SK-N-SH (cell line): ENCODE measurements at regions not wholly inside any gene's neighbourhood (a gene's known extent, or its start where the extent isn't known, plus 50 kb on each side); places are given as distances from the start of the nearest gene placed in this dataset.

ENCODE experiments used
- CTCF ChIA-PET: fragments of 300-600, 350-600 bp; formaldehyde crosslinking; extraction: SDS; loops from one replicate; lab custom pipeline; 2021; lab: Yijun Ruan, JAX
- POLR2A ChIA-PET: fragments of 350-600 bp; sonication (Branson Sonifier 250); formaldehyde crosslinking; extraction: SDS; loops from one replicate; lab custom pipeline; 2020; ENCODE audit warnings: antibody characterized with exemption, inconsistent platforms; lab: Yijun Ruan, JAX
- DNase-seq: peaks from one replicate; pipeline ENCODE4 v3.0.0; 2012
- H2AFZ ChIP-seq: fragments of 200-600 bp; sonication (generic); 2 replicates; pipeline ENCODE4 v1.8.1; 2016; ENCODE audit warnings: antibody characterized with exemption, mild to moderate bottlenecking, low read depth
- H3F3A ChIP-seq: fragments of 200-600 bp; sonication (generic); replicated peaks from 2 replicates; pipeline ENCODE3; 2016; ENCODE audit warnings: antibody characterized with exemption, mild to moderate bottlenecking; ENCODE audit not compliant: insufficient read depth
- H3K27ac ChIP-seq, 2 experiments: fragments of 200-500 bp in 1 of 2; fragments of 200-600 bp in 1 of 2; sonication (Bioruptor generic) in 1 of 2; sonication (generic), shearing (Covaris generic) in 1 of 2; 2 replicates each; pipeline versions ENCODE4 v1.5.1 to v1.6.1; 2014 to 2016; ENCODE audit warnings: low read depth in 2 of 2, inconsistent platforms in 1 of 2, low read length in 1 of 2, mild to moderate bottlenecking in 1 of 2, mixed read lengths in 1 of 2
- H3K27me3 ChIP-seq: fragments of 200-600 bp; sonication (generic), shearing (Covaris generic); 2 replicates; pipeline ENCODE4 v1.6.1; 2016; ENCODE audit warnings: mixed run types; ENCODE audit not compliant: insufficient read depth
- H3K36me3 ChIP-seq, 2 experiments: fragments of 200-500 bp in 1 of 2; fragments of 200-600 bp in 1 of 2; sonication (Bioruptor generic) in 1 of 2; sonication (generic) in 1 of 2; replicated peaks in 1 of 2; 2 replicates each; pipeline versions ENCODE3 to v1.5.1; 2014 to 2016; ENCODE audit warnings: low read length in 1 of 2, mild to moderate bottlenecking in 1 of 2; ENCODE audit not compliant: insufficient read depth in 2 of 2, control insufficient read depth in 1 of 2
- H3K4me1 ChIP-seq, 2 experiments: fragments of 200-500 bp in 1 of 2; fragments of 200-600 bp in 1 of 2; sonication (Bioruptor generic) in 1 of 2; sonication (generic), shearing (Covaris generic) in 1 of 2; 2 replicates each; pipeline versions ENCODE4 v1.5.1 to v1.6.1; 2014 to 2016; ENCODE audit warnings: low read depth in 1 of 2, low read length in 1 of 2, mixed run types in 1 of 2; ENCODE audit not compliant: insufficient read depth in 2 of 2, control insufficient read depth in 1 of 2
- H3K4me2 ChIP-seq: fragments of 200-600 bp; sonication (generic), shearing (Covaris generic); 2 replicates; pipeline ENCODE4 v1.6.1; 2017; ENCODE audit warnings: mixed run types
- H3K4me3 ChIP-seq, 2 experiments: fragments of 200-500 bp in 1 of 2; fragments of 200-600 bp in 1 of 2; sonication (Bioruptor generic) in 1 of 2; sonication (generic), shearing (Covaris generic) in 1 of 2; 2 replicates each; pipeline versions ENCODE4 v1.5.1 to v1.8.1; 2014 to 2016; ENCODE audit warnings: low read depth in 2 of 2, inconsistent platforms in 1 of 2, low read length in 1 of 2, mild to moderate bottlenecking in 1 of 2, mixed read lengths in 1 of 2, moderate library complexity in 1 of 2
- H3K79me2 ChIP-seq: fragments of 200-600 bp; sonication (generic); 2 replicates; pipeline ENCODE4 v1.8.1; 2017; ENCODE audit warnings: mild to moderate bottlenecking; ENCODE audit not compliant: insufficient read depth
- H3K9ac ChIP-seq: fragments of 200-600 bp; sonication (generic); 2 replicates; pipeline ENCODE4 v1.6.1; 2017; ENCODE audit warnings: mixed run types
- H3K9me2 ChIP-seq: fragments of 200-600 bp; sonication (generic); 2 replicates; pipeline ENCODE4 v1.6.1; 2017; ENCODE audit warnings: mixed run types
- H3K9me3 ChIP-seq: fragments of 200-600 bp; sonication (generic); 2 replicates; pipeline ENCODE4 v1.6.1; 2017; ENCODE audit warnings: mixed run types, mild to moderate bottlenecking, moderate library complexity
- H4K20me1 ChIP-seq: fragments of 200-600 bp; sonication (generic); 2 replicates; pipeline ENCODE4 v1.6.1; 2017; ENCODE audit warnings: mild to moderate bottlenecking, mixed run types; ENCODE audit not compliant: insufficient read depth
- CTCF ChIP-seq: fragments of 200-600 bp; sonication (generic); IDR thresholded peaks from 2 replicates; pipeline ENCODE4 v1.6.1; 2017; ENCODE audit warnings: antibody characterized with exemption, mild to moderate bottlenecking, moderate library complexity
- ELF1 ChIP-seq: IDR thresholded peaks from 2 replicates; pipeline ENCODE4 v1.4.0; 2012
- EP300 ChIP-seq, 2 experiments: IDR thresholded peaks; 2 replicates each; pipeline versions ENCODE4 v1.4.0 to v1.6.1; 2012; ENCODE audit warnings: borderline replicate concordance in 1 of 2, low read depth in 1 of 2, low read length in 1 of 2
- EZH2phosphoT487 ChIP-seq: fragments of 200-600 bp; sonication (generic); IDR thresholded peaks from 2 replicates; pipeline ENCODE4 v1.6.1; 2017; ENCODE audit warnings: low read depth, mixed run types, mild to moderate bottlenecking, antibody characterized with exemption, moderate library complexity, borderline replicate concordance
- FOSL2 ChIP-seq: IDR thresholded peaks from 2 replicates; pipeline ENCODE4 v1.4.0; 2012; ENCODE audit warnings: low read depth, mild to moderate bottlenecking, moderate library complexity, borderline replicate concordance
- FOXJ3 ChIP-seq: sonication (generic); formaldehyde crosslinking; IDR thresholded peaks from 2 replicates; pipeline ENCODE4 v1.5.1; 2020; ENCODE audit warnings: mild to moderate bottlenecking, missing genetic modification reagents
- FOXM1 ChIP-seq: IDR thresholded peaks from 2 replicates; pipeline ENCODE4 v1.4.0; 2012; ENCODE audit warnings: low read depth, mild to moderate bottlenecking
- GATA2 ChIP-seq: sonication (generic); formaldehyde crosslinking; IDR thresholded peaks from 2 replicates; pipeline ENCODE4 v1.5.0; 2020; ENCODE audit warnings: mild to moderate bottlenecking, missing genetic modification reagents
- IRF3 ChIP-seq: fragments of 150-350 bp; IDR thresholded peaks from 2 replicates; pipeline ENCODE4 v1.6.1; 2016; ENCODE audit warnings: mild to moderate bottlenecking, low read depth, low read length
- JUND ChIP-seq: IDR thresholded peaks from 2 replicates; pipeline ENCODE4 v1.4.0; 2012
- NRF1 ChIP-seq: IDR thresholded peaks from 2 replicates; pipeline ENCODE4 v1.6.1; 2012; ENCODE audit warnings: low read depth, mild to moderate bottlenecking, low read length
- POLR2AphosphoS5 ChIP-seq: IDR thresholded peaks from 2 replicates; pipeline ENCODE4 v1.6.1; 2012; ENCODE audit warnings: low read depth, low read length
- RAD21 ChIP-seq: IDR thresholded peaks from 2 replicates; pipeline ENCODE4 v1.6.1; 2012; ENCODE audit warnings: mild to moderate bottlenecking, low read length
- REST ChIP-seq: IDR thresholded peaks from 2 replicates; pipeline ENCODE4 v1.6.1; 2012; ENCODE audit warnings: mild to moderate bottlenecking, low read depth, low read length, moderate library complexity
- SIN3A ChIP-seq: IDR thresholded peaks from 2 replicates; pipeline ENCODE4 v1.6.1; 2012; ENCODE audit warnings: low read depth, mild to moderate bottlenecking, low read length, moderate library complexity, borderline replicate concordance
- TAF1 ChIP-seq: IDR thresholded peaks from 2 replicates; pipeline ENCODE4 v1.6.1; 2012; ENCODE audit warnings: low read depth, mild to moderate bottlenecking, low read length, moderate library complexity, borderline replicate concordance
- TCF12 ChIP-seq: IDR thresholded peaks from 2 replicates; pipeline ENCODE4 v1.4.0; 2012
- USF2 ChIP-seq: fragments of 150-350 bp; IDR thresholded peaks from 2 replicates; pipeline ENCODE4 v1.6.1; 2017; ENCODE audit warnings: antibody characterized with exemption, low read length, low read depth, borderline replicate concordance
- WGBS: methylation state at CpG from one replicate; pipeline ENCODE4 v1.1.6; 2017; ENCODE audit warnings: low lambda C conversion rate; 5-methylcytosine and 5-hydroxymethylcytosine counted together
- TF ChIP-seq, protein P1 (sequence below): IDR thresholded peaks from 2 replicates; pipeline ENCODE4 v1.4.0; 2012; ENCODE audit warnings: low read depth, borderline replicate concordance

DNA sequence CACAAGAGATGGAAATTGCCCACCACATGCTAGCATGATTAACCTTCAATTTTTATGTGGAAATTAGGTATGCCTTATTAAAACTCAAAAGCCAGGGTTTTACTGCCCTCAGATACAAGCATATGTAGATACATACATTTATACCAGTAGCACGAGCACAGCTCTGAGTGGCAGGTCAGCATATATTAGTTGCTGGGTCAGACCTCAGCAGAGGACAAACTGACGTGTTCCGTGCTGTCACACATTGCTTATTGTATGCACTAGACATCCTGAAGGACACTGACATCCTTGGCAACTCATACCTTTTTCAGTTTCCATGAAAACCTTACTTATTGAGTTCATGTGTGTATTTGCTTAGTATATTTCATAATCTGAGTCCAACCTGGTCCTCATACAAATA is 307.7 kb downstream of the TLE1 start:
- Histone ChIP-seq H3K4me2 (no peak overlapping the region), H3K27ac (no peak overlapping the region), H3K9ac (no peak overlapping the region), H3K79me2 (no peaks in the 10 kb centered on the region), H4K20me1 (no peaks in the 10 kb centered on the region), H3F3A (no peaks in the 10 kb centered on the region), H3K36me3 (no peaks in the 10 kb centered on the region), H3K4me3 (no peak overlapping the region), H3K27me3 (no peaks in the 10 kb centered on the region), H3K9me3 (no peaks in the 10 kb centered on the region), H2AFZ (no peak overlapping the region), H3K4me1 (peaks cover 0 to 6% of the 10 kb centered on the region in 2 experiments; a peak in 1 of 4 replicates), H3K9me2 (no peaks in the 10 kb centered on the region)
- TF ChIP-seq USF2 (no peak), EP300 (IDR thresholded peaks at IDR 0.05; ENCODE audit: borderline replicate concordance in 1 of 2, low read depth in 1 of 2, low read length in 1 of 2) (no peak), ELF1 (no peak), FOXJ3 (no peak), JUND (no peak), FOXM1 (no peak), GATA2 (CRISPR knock-in tag) (no peak), EZH2phosphoT487 (no peak), POLR2AphosphoS5 (no peak), IRF3 (no peak), TAF1 (no peak), TCF12 (no peak), CTCF (no peak), RAD21 (no peak), FOSL2 (no peak), NRF1 (no peak), REST (no peak), SIN3A (no peak)
- TF ChIP-seq, protein P1, sequence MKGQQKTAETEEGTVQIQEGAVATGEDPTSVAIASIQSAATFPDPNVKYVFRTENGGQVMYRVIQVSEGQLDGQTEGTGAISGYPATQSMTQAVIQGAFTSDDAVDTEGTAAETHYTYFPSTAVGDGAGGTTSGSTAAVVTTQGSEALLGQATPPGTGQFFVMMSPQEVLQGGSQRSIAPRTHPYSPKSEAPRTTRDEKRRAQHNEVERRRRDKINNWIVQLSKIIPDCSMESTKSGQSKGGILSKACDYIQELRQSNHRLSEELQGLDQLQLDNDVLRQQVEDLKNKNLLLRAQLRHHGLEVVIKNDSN, result no peak
- WGBS, result 58% methylated on average over 3 of the region's 3 CpGs
- no peak for DNase-seq
- CTCF ChIA-PET, result no interaction called here
- POLR2A ChIA-PET, result no interaction called here
